NCI-H2196 (cell line): ENCODE measurements at regions not wholly inside any gene's neighbourhood (a gene's known extent, or its start where the extent isn't known, plus 50 kb on each side); places are given as distances from the start of the nearest gene placed in this dataset.
"Not testable (repeated sequence)": the region's sequence is repeated elsewhere in the genome, so short reads cannot be mapped to it uniquely, and the experiment has no call there.

Source experiments
- DNase-seq: peaks from one replicate; lab custom pipeline; 2025; ENCODE audit not compliant: unreplicated experiment; lab: John Stamatoyannopoulos, UW

DNA sequence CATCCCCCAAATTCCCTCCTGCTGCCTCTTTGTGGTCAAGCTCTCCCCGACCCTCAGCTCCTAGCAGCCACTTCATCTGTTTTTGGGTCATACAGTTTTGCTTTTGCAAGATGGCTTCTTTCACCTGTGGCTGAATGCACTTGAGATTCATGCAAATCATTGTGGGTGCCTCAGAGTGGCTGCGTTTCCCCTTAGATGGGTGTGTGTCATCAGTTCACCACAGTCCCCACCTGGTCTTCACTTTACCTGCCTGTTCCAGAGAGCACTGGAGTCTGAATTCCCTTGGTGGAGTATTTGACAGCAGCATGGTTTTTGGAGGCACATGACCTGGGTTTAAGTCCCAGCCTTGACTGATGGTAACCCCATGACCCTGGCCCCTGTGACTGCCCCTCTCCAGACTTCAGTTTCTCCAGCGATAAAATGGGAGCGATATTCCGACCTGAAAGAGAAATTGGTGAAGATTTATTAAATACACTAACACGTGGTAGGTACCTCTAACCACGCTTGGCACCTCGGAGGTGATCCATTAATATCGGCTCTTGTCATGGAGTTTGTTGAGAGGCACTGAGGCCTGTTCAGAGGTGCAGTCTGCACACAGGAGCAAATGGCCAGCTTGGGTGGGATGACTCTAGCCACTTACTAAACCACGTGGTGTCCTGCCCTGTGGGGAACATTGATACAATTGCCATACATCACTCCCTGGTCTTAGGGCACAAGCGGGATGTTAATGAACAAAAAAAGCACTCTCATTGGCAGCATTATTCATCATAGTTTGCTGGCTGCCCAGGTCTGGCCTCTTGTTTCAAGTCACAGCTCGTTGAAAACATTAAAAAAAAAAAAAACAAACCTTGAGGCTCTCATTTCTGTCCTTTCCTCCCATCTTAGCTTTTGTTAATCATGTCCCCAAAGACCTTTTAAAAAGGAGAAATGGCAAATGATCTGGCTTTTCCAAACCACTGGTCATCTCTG lies 167.2 kb upstream of the KCNG1 start:
- DNase-seq: no peak

DNA sequence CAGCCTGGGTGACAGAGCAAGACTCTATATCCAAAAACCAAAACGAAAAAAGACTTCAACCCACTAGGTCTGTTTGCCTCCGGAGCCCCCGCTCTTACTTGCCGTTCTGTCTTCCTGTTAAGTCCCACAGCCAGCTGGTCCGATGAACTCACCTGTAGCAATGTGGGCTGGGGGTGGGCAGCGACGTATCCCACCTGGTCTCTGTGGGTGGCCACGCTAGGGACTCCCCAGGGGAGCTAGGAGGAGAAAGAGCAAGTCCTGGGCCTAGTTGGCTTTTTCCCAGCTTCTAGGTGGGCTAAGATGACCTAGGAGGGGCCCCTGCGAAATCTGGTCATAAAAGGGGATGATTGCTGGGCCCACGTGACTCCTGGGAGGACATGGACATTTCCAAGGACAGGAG lies 166.0 kb upstream of the KCNG1 start:
- no peak for DNase-seq

DNA sequence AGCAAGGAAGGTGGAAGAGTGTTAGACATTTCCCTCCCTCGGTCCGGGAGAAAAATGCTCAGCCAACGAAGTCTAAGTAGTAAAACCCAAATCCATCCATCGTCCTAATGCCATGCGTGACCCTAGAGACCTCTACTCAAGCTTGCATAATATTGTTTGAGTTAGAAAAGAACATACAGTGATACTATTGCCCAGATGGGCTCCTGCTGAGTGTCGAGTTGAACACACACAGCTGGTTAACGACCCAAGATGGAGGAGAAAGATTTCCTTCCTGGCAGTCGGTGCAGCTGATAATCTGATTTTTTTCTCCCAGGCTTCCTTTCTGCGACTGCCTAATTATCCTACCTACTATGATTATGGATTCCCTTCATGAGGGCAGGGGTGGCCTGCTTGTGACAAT lies 164.4 kb upstream of the KCNG1 start:
- DNase-seq: no peak

DNA sequence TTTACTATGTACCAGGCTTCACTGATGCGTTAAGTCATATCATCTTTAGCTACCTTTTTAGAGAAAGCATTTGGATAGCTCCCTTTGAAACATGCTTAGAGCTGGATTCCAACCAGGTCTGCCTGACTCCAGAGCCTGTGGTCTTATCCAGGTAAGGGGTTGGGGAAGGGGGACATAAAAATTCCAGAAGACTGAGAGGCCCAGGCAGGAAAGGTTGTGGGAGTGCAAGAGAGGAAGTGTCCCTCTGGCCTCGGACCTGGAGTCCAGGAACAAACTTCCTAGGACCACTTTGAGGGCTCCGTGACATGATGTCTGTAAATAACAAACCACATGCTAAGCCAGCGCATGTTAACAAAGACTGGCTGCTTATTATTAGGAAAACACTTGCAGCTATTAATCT lies 163.0 kb upstream of the KCNG1 start:
- no peak for DNase-seq

DNA sequence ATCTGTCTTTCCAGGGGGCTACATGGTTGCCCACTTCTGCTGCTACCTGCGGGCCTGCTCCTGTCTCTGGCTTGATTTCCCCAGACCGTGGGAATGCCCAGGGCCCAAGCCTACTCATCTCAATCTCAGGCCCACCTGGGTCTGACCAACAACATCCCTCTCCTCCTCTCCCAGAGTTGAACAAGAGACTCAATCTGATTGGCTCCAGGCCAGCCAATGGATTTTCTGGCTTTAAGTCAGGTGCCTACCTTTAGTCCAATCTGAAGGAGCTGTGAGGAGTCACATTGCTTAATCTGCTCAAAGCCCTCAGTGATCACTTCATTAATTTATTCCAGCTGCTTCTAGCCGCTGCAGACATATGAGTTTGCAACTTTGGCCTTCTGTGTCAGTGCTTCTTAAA lies 162.4 kb upstream of the KCNG1 start:
- DNase-seq: no peak

DNA sequence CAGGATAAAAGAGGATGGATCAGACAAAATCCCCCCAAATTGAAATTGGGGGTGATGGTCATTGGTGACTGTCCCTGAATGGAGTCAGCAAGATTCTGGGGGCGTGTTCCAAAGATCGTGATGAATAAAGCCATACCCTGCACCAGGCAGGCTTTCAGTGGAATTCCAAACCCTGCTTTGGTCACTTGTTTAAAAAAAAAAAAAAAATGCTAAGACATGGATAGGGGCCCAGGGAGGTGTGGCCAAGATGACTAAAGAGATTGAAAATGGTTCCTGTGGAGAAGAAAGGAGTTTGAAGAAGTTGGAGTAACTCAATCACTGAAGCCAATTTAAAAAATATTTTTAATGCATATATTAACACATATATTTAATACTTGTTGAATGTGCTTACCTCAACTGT lies 161.4 kb upstream of the KCNG1 start:
- no peak for DNase-seq

DNA sequence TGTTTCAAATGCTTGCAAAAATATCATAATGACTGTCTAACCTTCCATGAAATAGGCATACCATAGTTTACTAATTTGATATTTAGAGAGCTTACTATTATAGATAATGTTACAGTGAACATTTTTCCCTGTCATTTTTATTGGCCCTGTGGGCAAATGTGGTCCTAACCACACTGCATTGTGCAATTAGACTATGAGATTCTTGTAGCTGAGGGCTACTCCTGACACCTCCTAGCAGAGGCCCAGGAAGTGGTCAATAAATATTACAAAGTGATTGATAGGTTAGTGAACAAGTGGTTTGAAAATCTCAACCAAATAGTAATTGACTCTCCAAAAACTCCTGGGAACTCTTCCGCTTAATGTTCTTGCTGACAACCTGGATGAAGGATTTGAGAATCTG lies 160.5 kb upstream of the KCNG1 start:
- no peak for DNase-seq

DNA sequence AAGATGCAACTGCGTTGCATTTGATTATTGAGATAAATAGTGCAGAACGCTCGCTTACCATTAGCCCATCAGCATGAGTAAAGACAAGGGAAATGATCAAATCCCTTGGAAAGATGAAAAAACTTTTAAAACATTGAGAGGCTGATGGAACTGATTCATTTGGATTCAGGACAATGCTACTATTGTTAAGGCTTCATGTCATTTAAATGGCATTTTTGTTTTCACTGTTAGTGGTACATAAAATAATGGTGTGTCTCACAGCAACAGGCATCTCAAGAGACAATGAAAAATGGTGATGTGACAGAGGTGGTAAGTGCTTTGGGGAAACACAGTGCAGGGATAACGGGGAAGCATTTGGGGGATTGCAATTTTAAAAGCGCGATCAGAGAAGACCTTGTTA lies 159.7 kb upstream of the KCNG1 start:
- no peak for DNase-seq

DNA sequence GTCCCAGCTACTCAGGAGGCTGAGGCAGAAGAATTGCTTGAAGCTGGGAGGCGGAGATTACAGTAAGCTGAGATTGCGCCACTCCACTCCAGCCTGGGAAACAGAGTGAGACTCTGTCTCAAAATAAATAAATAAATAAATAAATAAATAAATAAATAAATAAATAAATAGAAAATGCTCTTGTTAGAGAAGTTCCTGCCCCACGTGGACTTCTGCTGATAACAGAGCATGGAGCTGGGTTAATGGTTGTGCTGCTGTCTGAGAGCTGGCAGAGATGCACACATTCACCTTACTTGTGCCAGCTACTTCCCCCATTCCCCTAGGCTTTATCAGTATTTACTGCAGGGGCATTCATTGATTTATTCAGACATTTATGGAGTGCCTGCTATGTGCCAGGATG lies 155.2 kb upstream of the KCNG1 start:
- DNase-seq: no peak

DNA sequence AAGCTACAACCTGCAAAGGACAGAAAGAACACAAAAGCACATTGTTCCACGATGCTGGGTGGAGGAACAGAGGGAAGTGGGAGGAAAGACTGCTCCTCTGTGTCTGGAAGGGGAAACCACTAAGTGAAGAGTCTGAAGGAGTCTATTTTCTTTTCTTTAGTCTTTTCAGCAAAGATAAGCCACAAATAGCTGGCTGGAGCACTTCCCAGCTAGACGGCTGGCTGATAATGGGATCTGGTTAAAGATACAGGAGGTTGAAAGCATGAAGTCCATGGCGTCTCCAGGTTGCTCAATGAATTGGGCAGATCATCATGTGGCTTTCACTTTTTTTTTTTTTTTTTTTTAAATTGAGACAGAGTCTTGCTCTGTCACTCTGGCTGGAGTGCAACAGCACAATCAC lies 154.0 kb upstream of the KCNG1 start:
- DNase-seq: no peak

DNA sequence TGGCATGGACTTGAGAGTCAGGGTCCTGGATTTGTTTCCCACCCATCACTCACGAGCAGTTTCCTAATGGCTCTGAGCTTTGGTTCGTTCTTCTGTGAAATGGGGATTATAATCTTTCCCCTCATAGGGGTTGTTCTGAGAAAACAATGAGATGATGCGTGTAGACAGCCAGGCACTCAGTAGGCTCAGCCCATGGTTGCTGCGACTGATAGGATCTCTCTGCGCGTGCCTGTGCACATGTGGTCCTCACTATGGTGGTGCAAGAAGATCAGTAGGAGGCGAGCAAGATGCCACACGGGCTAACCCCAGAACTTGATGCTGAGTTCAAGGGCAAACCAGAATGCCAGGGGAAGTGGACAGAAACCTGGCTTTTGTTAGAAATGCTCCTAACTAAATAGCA lies 153.5 kb upstream of the KCNG1 start:
- DNase-seq: no peak

DNA sequence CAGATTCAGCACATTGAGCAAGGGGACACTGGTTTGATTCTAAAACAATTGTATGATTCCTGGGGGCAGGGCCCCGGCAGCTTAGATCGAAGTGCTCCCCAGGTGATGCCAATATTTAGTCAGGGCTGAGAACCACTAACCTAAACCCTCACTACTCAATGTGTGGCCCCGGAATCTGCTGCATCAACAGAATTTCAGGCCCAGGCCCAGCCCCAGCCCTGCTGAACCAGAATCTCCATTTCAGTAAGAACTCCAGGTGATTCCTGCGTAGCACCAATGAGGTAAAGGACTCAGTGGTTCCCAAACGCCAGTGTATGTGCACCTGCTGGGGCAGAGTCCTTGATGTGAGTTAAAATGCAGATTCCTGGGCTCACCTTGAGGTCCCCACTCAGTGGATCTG lies 152.8 kb upstream of the KCNG1 start:
- DNase-seq: no peak

DNA sequence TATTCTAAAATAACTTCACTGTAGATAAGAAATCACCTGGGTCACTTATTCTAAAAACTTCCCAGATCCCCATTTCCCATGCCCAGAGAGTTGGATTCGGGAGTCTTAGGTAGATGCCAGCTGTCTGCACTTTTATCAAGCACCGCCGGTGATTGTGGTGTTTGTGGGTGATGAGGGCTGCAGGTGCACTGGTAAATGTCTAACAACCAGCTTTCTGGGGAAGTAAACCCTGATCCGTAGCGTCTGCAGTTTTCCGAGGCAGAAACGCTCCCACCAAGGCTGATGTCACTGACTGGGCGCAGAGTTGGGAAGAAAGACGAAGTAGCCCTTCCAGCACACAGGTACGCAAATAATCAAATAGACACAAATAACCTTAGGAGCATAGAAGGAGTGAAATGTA lies 152.2 kb upstream of the KCNG1 start:
- DNase-seq: no peak

DNA sequence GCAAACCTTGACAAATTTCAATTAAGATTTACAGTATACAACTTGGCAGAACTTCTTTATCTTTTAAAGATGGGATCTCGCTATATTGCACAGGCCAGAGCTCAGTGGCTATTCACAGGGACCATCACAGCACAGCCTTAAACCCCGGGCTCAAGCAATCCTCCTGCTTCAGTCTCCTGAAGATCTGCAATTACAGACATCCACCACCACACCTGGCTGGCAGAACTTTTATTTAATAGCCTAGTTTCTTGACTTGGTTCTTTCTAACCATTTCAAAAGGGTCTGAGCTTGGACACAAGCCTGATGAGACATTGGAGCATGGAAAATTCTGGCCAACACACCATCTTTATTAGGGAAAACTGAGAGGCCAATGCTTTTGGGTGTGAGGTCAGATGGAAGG lies 151.6 kb upstream of the KCNG1 start:
- DNase-seq: no peak

DNA sequence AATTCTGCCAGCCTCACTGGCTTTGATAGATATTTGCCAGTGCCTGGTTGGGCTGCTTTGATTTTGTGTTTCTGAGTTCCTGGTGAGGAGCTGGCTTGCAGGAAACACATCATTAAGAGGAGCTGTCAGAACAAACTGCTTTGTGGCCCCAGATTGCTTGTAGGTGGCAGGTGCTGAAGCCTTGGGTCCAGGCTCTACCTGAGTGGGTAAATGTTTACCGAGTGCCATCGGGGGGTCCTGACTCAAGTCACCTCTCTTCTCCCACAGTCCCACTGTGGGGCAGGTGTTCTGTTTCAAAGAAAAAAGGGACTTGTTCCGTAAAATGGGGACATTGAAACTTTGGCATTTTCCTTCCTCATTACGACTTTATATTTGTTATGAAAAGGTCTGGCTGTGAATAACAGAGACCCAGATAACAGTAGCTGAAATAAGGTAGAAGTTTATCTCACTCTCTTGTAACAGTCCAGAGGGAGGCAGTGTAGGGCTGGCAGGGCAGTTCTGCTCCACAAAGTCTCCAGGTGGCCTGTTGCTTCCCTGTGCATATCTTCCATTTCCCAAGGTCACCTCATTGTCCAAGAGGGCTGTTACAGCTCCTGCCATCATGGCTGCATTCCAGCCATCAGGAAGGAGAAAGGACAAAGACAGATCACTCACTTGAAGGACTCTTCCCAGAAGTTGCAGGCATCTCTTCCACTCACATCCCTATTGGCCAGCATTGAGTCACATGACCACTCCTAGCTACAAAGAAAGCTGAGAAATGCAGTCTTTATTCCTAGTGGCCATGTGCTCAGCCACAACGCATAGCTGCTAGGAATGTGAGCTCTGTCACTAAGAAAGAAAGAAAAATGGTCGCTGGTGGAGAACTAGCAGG lies 149.9 kb upstream of the KCNG1 start:
- no peak for DNase-seq

DNA sequence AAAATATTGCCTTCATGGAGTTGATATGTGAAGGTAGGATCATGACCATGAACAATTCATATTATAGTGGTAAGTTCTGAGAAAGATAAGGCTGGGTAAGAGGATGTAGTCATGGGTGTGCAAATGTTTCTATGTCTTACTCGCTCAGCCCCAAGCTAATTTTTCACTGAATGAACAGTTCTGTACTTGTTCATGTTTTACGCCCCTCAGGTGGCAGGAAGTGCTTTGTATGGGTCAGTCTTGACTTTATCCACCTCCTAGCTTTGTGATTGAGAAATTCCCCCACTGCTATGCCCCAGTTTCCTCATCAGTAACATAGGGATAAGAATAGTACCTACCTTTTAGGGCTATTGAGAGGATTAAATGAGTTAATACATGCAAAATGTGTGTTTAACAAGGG lies 148.2 kb upstream of the KCNG1 start:
- no peak for DNase-seq

DNA sequence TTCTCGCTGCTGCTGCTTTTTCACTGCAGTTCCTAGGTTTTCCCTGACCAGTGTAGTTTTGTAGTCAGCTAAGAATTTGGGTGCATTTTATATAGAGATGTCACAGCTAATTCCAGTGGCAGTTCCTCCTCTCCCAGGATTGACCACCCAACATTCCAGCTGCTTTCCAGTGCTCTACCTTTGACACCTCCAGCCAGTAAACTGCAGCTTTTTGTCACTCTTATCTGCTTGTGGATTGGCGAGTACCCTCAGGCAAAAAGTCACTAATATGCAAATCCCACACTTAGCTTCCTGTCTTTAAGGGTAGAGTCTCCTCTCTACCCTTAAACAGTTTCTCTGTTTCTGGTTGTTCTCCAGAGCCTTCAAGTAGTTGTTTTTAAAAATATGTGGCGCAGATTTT lies 146.9 kb upstream of the KCNG1 start:
- DNase-seq: no peak

DNA sequence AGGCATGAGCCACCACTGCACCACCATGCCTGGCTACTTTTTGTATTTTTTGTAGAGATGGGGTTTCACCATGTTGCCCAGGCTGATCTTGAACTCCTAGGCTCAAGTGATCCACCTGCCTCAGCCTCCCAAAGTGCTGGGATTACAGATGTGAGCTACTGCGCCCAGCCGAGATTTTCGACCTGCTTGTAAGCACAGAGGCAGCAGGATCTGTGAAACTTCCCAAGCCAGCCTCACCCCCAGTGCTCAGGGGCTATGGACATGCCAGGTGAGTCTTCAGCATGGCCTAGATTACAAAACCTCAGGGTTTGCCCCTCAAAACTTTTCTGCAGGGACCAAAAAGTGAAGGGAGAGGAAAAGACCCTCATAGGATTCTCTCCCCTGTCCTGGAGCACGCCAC lies 145.0 kb upstream of the KCNG1 start:
- DNase-seq: not testable (repeated sequence)

DNA sequence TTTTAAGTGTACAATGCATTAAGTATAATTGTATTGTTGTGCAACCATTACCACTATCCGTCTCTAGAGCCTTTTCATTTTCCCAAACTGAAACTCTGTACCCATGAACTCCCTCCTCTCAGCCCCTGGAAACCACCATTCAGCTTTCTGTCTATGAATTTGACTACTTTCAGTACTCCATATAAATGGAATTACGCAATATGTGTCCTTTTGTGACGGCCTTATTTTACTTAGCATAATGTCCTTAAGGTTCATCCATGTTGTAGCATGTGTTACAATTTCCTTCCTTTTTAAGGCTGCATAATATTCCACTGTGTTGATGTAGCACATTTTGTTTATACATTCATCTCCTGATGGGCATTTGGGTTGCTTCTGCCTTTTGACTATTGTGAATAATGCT lies 143.6 kb upstream of the KCNG1 start:
- no peak for DNase-seq

DNA sequence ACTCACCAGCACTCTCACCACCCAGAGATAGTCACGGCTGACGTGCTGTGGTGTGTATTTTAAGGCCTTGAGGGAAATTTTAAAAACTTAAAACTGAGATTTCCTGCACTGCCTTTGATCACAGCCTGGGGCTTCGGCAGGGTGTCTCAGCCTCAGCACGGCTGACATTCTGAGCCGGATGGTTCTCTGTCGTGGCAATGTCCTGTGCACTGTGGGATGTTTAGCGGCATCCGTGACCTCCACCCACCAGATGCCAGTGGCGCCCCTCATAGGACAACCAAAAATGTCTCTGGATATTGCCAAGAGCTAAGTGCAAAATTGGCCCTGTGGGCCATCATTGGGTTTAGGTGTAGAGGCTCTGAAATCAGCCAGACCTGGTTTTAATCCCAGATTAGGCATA lies 142.2 kb upstream of the KCNG1 start:
- DNase-seq: no peak

DNA sequence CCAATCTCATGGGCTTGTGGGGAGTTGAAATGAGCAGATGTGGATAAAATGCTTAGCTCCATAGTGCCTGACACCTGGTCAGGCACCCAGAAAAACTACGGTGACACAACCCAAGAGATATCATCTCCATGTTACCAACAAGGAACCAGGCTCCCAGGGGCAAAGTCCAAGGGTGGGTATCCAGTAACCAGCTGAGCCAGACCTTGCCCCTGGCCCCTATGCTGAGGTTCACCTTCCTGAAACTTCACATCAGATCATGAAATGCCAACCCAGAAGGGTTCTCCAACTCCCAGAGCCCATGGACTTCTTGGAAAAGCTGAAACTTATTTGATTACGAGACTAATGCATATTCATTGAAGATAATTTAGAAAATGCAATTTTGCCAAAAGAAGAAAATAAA lies 141.8 kb upstream of the KCNG1 start:
- DNase-seq: no peak

DNA sequence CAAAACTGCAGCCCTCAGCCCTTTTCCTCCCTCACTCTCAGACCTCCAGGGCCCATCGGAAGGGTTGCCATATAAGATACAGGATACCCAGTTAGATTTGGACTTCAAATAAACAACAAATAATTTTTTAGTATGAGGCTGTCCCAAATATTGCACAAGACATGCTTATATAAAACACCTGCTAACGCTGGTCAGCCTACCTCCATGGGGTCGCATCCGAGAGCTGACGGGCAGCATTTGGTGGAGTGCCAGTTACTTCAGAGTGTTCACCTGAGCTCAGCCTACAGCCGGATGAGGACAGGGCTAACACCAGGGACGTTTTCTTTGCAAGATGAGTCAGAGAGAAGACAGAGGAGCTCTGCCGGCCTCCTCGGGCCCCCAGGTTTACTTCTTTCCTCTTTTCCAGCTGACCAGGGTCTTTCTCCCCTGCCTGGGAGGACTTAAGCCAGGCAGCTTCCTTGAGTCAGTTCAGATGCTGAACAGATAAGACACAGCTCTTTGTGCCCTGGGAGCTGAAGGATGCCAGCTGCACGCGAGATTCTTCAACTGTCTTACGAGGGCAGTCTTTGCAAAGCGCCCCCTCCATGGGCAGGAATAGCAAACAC lies 141.2 kb upstream of the KCNG1 start:
- DNase-seq: no peak
